ENCODE measurements at regions not wholly inside any gene's neighbourhood (a gene's known extent, or its start where the extent isn't known, plus 50 kb on each side); places are given as distances from the start of the nearest gene placed in this dataset.
A peak's percentile ranks its signal among the peaks of the same experiment; 100 is the strongest.
"Not testable (repeated sequence)": the region's sequence is repeated elsewhere in the genome, so short reads cannot be mapped to it uniquely, and the experiment has no call there.

- FAIRE-seq: no peak
Measured at GRCh38 chr2:239657992-239658391, 257.2 kb upstream of the HDAC4 start.

GRCh38 chr2:239657236-239657635 lies 256.4 kb upstream of the HDAC4 start:
- DNase-seq (ENCODE audit: extremely low spot score, insufficient read length, low read depth) (no peak), FAIRE-seq (no peak)

More at GRCh38 chr2:239657992-239658391, 257.2 kb upstream of the HDAC4 start:
- DNase-seq (ENCODE audit: extremely low spot score, insufficient read length, low read depth): no peak

- no peak for FAIRE-seq
- no peak for DNase-seq (ENCODE audit: extremely low spot score, insufficient read length, low read depth)
Measured at GRCh38 chr2:239654266-239654665, 253.4 kb upstream of the HDAC4 start.

GRCh38 chr2:239651859-239652258 lies 251.0 kb upstream of the HDAC4 start:
- DNase-seq (ENCODE audit: extremely low spot score, insufficient read length, low read depth) (no peak), FAIRE-seq (no peak)

GRCh38 chr2:239650674-239651073 lies 249.9 kb upstream of the HDAC4 start:
- DNase-seq (ENCODE audit: extremely low spot score, insufficient read length, low read depth) (no peak), FAIRE-seq (no peak)

- no peak for DNase-seq (ENCODE audit: extremely low spot score, insufficient read length, low read depth)
- FAIRE-seq: no peak
Measured at GRCh38 chr2:239649309-239649708, 248.5 kb upstream of the HDAC4 start.

- no peak for DNase-seq (ENCODE audit: extremely low spot score, insufficient read length, low read depth)
- FAIRE-seq: no peak
Measured at GRCh38 chr2:239648607-239649006, 247.8 kb upstream of the HDAC4 start.

- FAIRE-seq (no peak), DNase-seq (ENCODE audit: extremely low spot score, insufficient read length, low read depth) (no peak)
Measured at GRCh38 chr2:239647052-239647819, 246.4 kb upstream of the HDAC4 start.

- no peak for FAIRE-seq
- no peak for DNase-seq (ENCODE audit: extremely low spot score, insufficient read length, low read depth)
Measured at GRCh38 chr2:239646184-239646583, 245.4 kb upstream of the HDAC4 start.

GRCh38 chr2:239644594-239644993 lies 243.8 kb upstream of the HDAC4 start:
- FAIRE-seq; DNase-seq (ENCODE audit: extremely low spot score, insufficient read length, low read depth): not testable (repeated sequence)

GRCh38 chr2:239644011-239644410 lies 243.2 kb upstream of the HDAC4 start:
- DNase-seq (ENCODE audit: extremely low spot score, insufficient read length, low read depth): no peak
- FAIRE-seq: no peak

GRCh38 chr2:239642406-239643004 lies 241.7 kb upstream of the HDAC4 start:
- DNase-seq (ENCODE audit: extremely low spot score, insufficient read length, low read depth): no peak

GRCh38 chr2:239641904-239642303 lies 241.1 kb upstream of the HDAC4 start:
- not testable (repeated sequence) for DNase-seq (ENCODE audit: extremely low spot score, insufficient read length, low read depth); FAIRE-seq

More at GRCh38 chr2:239642406-239643004, 241.7 kb upstream of the HDAC4 start:
- FAIRE-seq: peak; percentile 18

- FAIRE-seq: no peak
- DNase-seq (ENCODE audit: extremely low spot score, insufficient read length, low read depth): no peak
Measured at GRCh38 chr2:239640676-239641578, 240.1 kb upstream of the HDAC4 start.

- DNase-seq (ENCODE audit: extremely low spot score, insufficient read length, low read depth) (no peak), FAIRE-seq (no peak)
Measured at GRCh38 chr2:239640210-239640609, 239.4 kb upstream of the HDAC4 start.

GRCh38 chr2:239639421-239640185 lies 238.8 kb upstream of the HDAC4 start:
- DNase-seq (ENCODE audit: extremely low spot score, insufficient read length, low read depth) (no peak), FAIRE-seq (no peak)

GRCh38 chr2:239638376-239638775 lies 237.6 kb upstream of the HDAC4 start:
- no peak for DNase-seq (ENCODE audit: extremely low spot score, insufficient read length, low read depth)
- no peak for FAIRE-seq

- FAIRE-seq (no peak), DNase-seq (ENCODE audit: extremely low spot score, insufficient read length, low read depth) (no peak)
Measured at GRCh38 chr2:239636808-239637207, 236.0 kb upstream of the HDAC4 start.

GRCh38 chr2:239634769-239635168 lies 233.9 kb upstream of the HDAC4 start:
- no peak for DNase-seq (ENCODE audit: extremely low spot score, insufficient read length, low read depth)
- no peak for FAIRE-seq
